ENCODE measurements at regions not wholly inside any gene's neighbourhood (a gene's known extent, or its start where the extent isn't known, plus 50 kb on each side); places are given as distances from the start of the nearest gene placed in this dataset.
"Not testable (repeated sequence)": the region's sequence is repeated elsewhere in the genome, so short reads cannot be mapped to it uniquely, and the experiment has no call there.

DNA sequence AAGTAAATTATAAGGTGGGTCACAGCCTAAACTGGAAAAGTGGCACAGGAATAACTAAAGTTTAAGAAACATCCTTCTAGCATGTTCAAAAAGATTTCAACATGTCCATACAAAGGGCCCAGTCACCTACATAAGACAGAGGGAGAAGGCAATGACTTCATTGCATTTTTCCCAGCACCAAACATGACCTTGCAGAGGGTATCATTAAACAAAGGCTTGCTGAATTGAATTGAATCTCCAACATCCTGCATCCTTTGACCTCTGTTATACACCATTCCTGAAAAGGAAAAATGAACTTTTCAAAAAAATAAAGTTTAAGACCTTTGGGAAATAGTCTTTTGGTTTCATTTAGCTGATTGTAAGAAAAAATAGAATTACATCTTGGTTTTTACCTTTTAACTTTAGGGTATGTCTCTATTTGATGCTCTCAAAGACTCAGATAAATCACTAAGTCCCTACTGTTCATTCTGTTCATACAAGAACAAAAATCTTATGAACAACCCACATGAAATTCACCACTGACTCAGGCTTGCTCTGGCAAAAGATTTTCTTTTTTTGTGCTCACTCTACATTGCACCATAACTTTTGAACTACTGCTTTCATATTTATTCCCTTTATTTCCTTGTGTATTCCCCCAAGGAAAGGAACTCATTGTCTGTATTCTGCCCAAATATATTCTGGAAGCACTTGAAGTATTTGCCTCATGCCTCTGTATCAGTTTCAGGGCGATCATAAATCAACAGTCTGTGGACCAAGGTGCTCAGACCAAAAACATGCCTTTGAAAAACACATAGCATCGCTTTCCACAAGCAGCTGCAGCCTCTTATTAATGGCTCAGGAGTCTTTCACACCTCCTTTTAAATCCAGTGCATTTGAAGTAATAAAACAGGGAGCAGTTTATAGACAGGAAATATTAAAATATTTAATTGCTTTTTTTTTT, 121.7 kb downstream of the DUSP6 start:
- TF ChIP-seq, protein P1, sequence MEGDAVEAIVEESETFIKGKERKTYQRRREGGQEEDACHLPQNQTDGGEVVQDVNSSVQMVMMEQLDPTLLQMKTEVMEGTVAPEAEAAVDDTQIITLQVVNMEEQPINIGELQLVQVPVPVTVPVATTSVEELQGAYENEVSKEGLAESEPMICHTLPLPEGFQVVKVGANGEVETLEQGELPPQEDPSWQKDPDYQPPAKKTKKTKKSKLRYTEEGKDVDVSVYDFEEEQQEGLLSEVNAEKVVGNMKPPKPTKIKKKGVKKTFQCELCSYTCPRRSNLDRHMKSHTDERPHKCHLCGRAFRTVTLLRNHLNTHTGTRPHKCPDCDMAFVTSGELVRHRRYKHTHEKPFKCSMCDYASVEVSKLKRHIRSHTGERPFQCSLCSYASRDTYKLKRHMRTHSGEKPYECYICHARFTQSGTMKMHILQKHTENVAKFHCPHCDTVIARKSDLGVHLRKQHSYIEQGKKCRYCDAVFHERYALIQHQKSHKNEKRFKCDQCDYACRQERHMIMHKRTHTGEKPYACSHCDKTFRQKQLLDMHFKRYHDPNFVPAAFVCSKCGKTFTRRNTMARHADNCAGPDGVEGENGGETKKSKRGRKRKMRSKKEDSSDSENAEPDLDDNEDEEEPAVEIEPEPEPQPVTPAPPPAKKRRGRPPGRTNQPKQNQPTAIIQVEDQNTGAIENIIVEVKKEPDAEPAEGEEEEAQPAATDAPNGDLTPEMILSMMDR (IDR thresholded peaks at IDR 0.05): no peak
- no peak for DNase-seq (ENCODE audit: low spot score)
- no peak overlapping the region for H3K27ac ChIP-seq
- no peaks in the 10 kb centered on the region for H3K36me3 ChIP-seq
- H3K4me3 ChIP-seq: no peak overlapping the region
- H3K27me3 ChIP-seq (replicated peaks; ENCODE audit: insufficient read depth): no peaks in the 10 kb centered on the region
- peaks cover 0 to 5% of the 10 kb centered on the region in 2 donors for H3K4me1 ChIP-seq (ENCODE audit: control insufficient read depth in 1 of 2, low read depth in 2 of 2)
- no peaks in the 10 kb centered on the region for H3K9me3 ChIP-seq
- ATAC-seq (ENCODE audit: insufficient number of reproducible peaks, low FRiP score, low read depth): no peak

DNA sequence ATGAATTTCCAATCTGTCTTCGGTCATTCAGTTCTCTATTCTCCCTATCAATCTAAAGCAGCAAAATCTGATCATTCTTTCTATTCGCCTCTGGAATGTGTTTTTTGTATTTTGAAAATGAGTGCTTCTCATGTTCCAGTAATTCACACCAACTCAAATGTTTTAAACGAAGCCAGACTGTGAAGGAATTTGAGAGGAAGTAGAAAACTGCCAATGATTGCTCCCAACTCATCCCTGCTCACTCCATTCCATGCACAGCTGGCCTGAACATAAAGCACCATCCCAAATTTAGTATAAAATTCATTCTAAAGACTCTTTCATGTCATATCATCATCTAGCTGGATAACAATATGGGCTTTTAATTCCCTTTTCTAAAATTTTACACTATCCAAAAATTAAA, 123.8 kb downstream of the DUSP6 start:
- peaks cover 0 to 7% of the 10 kb centered on the region in 2 donors for H3K4me1 ChIP-seq (ENCODE audit: control insufficient read depth in 1 of 2, low read depth in 2 of 2)
- no peaks in the 10 kb centered on the region for H3K27me3 ChIP-seq (replicated peaks; ENCODE audit: insufficient read depth)
- no peaks in the 10 kb centered on the region for H3K9me3 ChIP-seq
- H3K4me3 ChIP-seq: no peak overlapping the region
- no peaks in the 10 kb centered on the region for H3K36me3 ChIP-seq
- no peak for ATAC-seq (ENCODE audit: insufficient number of reproducible peaks, low FRiP score, low read depth)
- TF ChIP-seq, protein P1 (IDR thresholded peaks at IDR 0.05): no peak
- DNase-seq (ENCODE audit: low spot score): no peak
- H3K27ac ChIP-seq: no peak overlapping the region

DNA sequence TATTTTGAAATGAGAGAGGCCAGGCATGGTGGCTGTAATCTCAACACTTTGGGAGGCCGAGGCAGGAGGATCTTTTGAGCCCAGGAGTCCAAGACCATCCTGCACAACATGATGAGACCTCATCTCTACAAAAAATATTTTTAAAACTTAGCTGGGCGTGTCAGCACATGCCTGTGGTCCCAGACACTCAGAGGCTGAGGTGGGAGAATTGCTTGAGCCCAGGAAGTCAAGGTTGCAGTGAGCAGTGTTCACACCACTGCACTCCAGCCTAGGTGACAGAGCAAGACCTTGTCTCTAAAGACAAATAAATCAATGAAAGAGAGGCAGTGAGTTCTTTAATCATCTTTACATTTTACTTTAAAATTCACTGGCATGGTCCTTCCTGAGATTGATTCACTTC, 124.5 kb downstream of the DUSP6 start:
- no peak for ATAC-seq (ENCODE audit: insufficient number of reproducible peaks, low FRiP score, low read depth)
- Histone ChIP-seq H3K27me3 (replicated peaks; ENCODE audit: insufficient read depth) (no peaks in the 10 kb centered on the region), H3K4me1 (ENCODE audit: control insufficient read depth in 1 of 2, low read depth in 2 of 2) (peaks cover 0 to 7% of the 10 kb centered on the region in 2 donors), H3K9me3 (no peaks in the 10 kb centered on the region), H3K36me3 (no peaks in the 10 kb centered on the region), H3K4me3 (no peak overlapping the region), H3K27ac (no peak overlapping the region)
- TF ChIP-seq, protein P1 (IDR thresholded peaks at IDR 0.05): no peak
- no peak for DNase-seq (ENCODE audit: low spot score)

DNA sequence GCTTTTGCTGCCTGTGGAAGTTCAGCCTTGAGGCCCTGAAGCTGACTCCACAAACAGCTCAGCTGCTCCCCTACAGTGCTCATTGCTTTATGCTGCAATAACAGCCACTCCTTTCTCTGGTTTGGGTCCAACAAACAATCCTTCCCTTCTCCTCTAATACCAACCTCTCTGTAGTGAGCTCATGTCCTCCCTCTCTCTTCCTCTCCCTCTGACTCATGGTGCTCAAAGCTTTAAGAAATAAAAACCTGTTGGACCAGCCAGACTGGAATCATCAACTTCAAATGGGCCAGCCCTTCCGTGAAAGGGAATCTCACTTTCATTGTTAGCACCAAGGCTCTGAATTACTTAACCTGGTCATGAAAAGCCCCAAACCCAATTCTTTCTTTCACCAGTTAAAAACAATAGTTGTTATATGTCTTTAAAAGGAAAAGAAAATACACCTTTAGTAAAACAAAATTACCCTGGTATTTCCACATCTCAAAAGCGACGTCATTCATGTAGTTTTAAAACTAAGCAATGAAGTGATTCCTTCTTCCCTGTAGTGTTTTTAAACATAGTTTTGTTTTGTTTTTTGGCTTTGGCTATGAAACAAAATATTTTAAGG, 126.4 kb downstream of the DUSP6 start:
- TF ChIP-seq, protein P1 (IDR thresholded peaks at IDR 0.05): no peak
- peak overlapping the region; percentile 52 for H3K4me3 ChIP-seq
- DNase-seq (ENCODE audit: low spot score): no peak
- H3K9me3 ChIP-seq: no peaks in the 10 kb centered on the region
- peaks cover 0 to 7% of the 10 kb centered on the region in 2 donors for H3K4me1 ChIP-seq (ENCODE audit: control insufficient read depth in 1 of 2, low read depth in 2 of 2)
- H3K27me3 ChIP-seq (replicated peaks; ENCODE audit: insufficient read depth): no peaks in the 10 kb centered on the region
- H3K27ac ChIP-seq: peak overlapping the region; percentile 17 to 38
- ATAC-seq (ENCODE audit: insufficient number of reproducible peaks, low FRiP score, low read depth): peak; percentile 70
- H3K36me3 ChIP-seq: no peaks in the 10 kb centered on the region

DNA sequence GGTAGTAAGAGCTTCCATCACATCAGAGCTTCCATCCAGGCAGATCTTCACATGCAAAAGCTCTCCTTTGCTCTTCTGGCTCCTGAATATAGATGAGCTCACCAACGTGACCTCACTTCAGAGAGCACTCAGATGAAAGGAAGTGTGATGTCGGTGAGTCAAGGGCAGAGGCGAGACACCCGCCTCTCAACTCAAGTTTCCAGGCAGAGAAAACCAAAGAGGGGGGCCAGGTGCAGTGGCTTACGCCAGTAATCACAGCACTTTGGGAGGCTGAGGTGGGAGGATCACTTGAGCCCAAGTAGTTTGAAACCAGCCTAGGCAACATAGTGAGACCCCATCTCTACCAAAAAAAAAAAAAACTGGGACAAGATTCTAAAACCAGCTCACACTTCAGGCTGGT, 126.9 kb downstream of the DUSP6 start:
- TF ChIP-seq, protein P1 (IDR thresholded peaks at IDR 0.05): no peak
- no peaks in the 10 kb centered on the region for H3K27me3 ChIP-seq (replicated peaks; ENCODE audit: insufficient read depth)
- H3K9me3 ChIP-seq: no peaks in the 10 kb centered on the region
- peaks cover 0 to 7% of the 10 kb centered on the region in 2 donors for H3K4me1 ChIP-seq (ENCODE audit: control insufficient read depth in 1 of 2, low read depth in 2 of 2)
- no peak overlapping the region for H3K4me3 ChIP-seq
- peak overlapping the region in 1 of 2 donors; percentile 38 for H3K27ac ChIP-seq
- DNase-seq (ENCODE audit: low spot score) (no peak), ATAC-seq (ENCODE audit: insufficient number of reproducible peaks, low FRiP score, low read depth) (no peak)
- H3K36me3 ChIP-seq: no peaks in the 10 kb centered on the region

DNA sequence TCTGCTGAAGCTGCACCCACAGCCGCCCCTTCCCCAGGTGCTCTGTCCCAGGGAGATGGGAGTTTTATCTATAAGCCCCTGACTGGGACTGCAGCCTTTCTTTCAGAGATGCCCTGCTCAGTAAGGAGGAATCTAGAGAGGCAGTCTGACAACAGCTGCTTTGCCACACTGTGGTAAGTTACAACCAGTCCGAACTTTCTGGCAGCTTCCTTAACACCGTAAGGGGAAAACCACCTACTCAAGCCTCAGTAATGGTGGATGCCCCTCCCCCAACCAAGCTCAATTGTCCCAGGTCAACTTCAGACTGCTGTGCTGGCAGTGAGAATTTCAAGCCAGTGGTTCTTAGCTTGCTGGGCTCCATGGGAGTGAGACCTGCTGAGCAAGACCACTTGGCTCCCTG, 129.7 kb downstream of the DUSP6 start:
- not testable (repeated sequence) for ATAC-seq (ENCODE audit: insufficient number of reproducible peaks, low FRiP score, low read depth); DNase-seq (ENCODE audit: low spot score); H3K27ac ChIP-seq; H3K9me3 ChIP-seq; H3K4me1 ChIP-seq (ENCODE audit: control insufficient read depth in 1 of 2, low read depth in 2 of 2); H3K36me3 ChIP-seq; H3K27me3 ChIP-seq (replicated peaks; ENCODE audit: insufficient read depth); H3K4me3 ChIP-seq

All from thoracic aorta (tissue), 2 donors.